Upper lobe of left lung (tissue), 6 donors: ENCODE measurements at regions not wholly inside any gene's neighbourhood (a gene's known extent, or its start where the extent isn't known, plus 50 kb on each side); places are given as distances from the start of the nearest gene placed in this dataset.

Experiments used
- ATAC-seq, 2 donors: fragments of 200-7000 bp; cut with Tn5 transposase; one replicate each; pipeline ENCODE4 v1.9.1; 2022; ENCODE audit warnings: mild to moderate bottlenecking in 2 of 2, moderate library complexity in 2 of 2; ENCODE audit not compliant: low FRiP score in 2 of 2
- DNase-seq, 2 donors: peaks; one replicate each; pipeline ENCODE4 v3.0.0-alpha.2; 2019 to 2020
- H3K27ac ChIP-seq, 4 donors: fragments of 200-600 bp; sonication (generic); one replicate each; pipeline ENCODE4 v1.5.1; 2016 to 2019
- H3K27me3 ChIP-seq, 4 donors: fragments of 200-600 bp; sonication (generic); one replicate each; pipeline ENCODE4 v1.5.1; 2017 to 2019
- H3K36me3 ChIP-seq, 4 donors: fragments of 200-600 bp; sonication (generic); one replicate each; pipeline ENCODE4 v1.5.1; 2016 to 2019
- H3K4me1 ChIP-seq, 4 donors: fragments of 200-600 bp; sonication (generic); one replicate each; pipeline ENCODE4 v1.5.1; 2018 to 2019
- H3K4me3 ChIP-seq, 4 donors: fragments of 200-600 bp; sonication (generic); one replicate each; pipeline ENCODE4 v1.5.1; 2017 to 2019; ENCODE audit warnings: mild to moderate bottlenecking in 2 of 4, moderate library complexity in 1 of 4
- H3K9me3 ChIP-seq, 4 donors: fragments of 200-600 bp; sonication (generic); one replicate each; pipeline ENCODE4 v1.5.1; 2018 to 2019
- CTCF ChIP-seq, 6 experiments: fragments of 450-650 bp in 4 of 6; fragments of 200-600 bp in 2 of 6; sonication (generic) in 2 of 6; IDR thresholded peaks; one replicate each; pipeline ENCODE4 v1.5.1; 2016 to 2019; ENCODE audit warnings: antibody characterized with exemption in 6 of 6
- EP300 ChIP-seq, 4 donors: sonication (generic); formaldehyde crosslinking; IDR thresholded peaks; one replicate each; pipeline ENCODE4 v1.5.1; 2017; ENCODE audit warnings: antibody characterized with exemption in 4 of 4, control low read depth in 2 of 4
- POLR2A ChIP-seq, 4 donors: fragments of 450-650 bp; IDR thresholded peaks; one replicate each; pipeline ENCODE4 v1.5.1; 2016 to 2017; ENCODE audit warnings: antibody characterized with exemption in 4 of 4, mild to moderate bottlenecking in 2 of 4
- POLR2AphosphoS5 ChIP-seq, 2 donors: sonication (generic); formaldehyde crosslinking; IDR thresholded peaks; one replicate each; pipeline ENCODE4 v1.5.1; 2017; ENCODE audit warnings: antibody characterized with exemption in 2 of 2
- WGBS, 2 donors: methylation state at CpG; one replicate each; pipeline ENCODE4 v1.1.5; 2017 to 2018; 5-methylcytosine and 5-hydroxymethylcytosine counted together
- donor health status: DM: no; HTN: no; CAD: no; lungs with moderate emphysema.
- donor health status: DM: no; HTN: yes; CAD: no; lungs with severe emphysema.

- Histone ChIP-seq H3K4me3 (no peak overlapping the region), H3K9me3 (no peaks in the 10 kb centered on the region), H3K27ac (peak overlapping the region; percentile 22 to 87 (median 58)), H3K27me3 (no peaks in the 10 kb centered on the region), H3K36me3 (no peaks in the 10 kb centered on the region), H3K4me1 (peaks cover 24 to 38% (median 29%) of the 10 kb centered on the region in 4 donors)
- WGBS, 2 donors = 53 to 66% methylated on average over 2 of the region's 2 CpGs
- DNase-seq = no peak
- no peak for ATAC-seq
- no peak for TF ChIP-seq POLR2A (IDR thresholded peaks at IDR 0.05)
- no peak for TF ChIP-seq POLR2AphosphoS5 (IDR thresholded peaks at IDR 0.05)
- no peak for TF ChIP-seq EP300 (IDR thresholded peaks at IDR 0.05)
- TF ChIP-seq CTCF (IDR thresholded peaks at IDR 0.05) = no peak
Measured at GRCh38 chr15:69758291-69758771, 305.7 kb downstream of the RPLP1 start.

GRCh38 chr15:69758810-69759790 is 306.5 kb downstream of the RPLP1 start:
- no peaks in the 10 kb centered on the region for H3K36me3 ChIP-seq
- TF ChIP-seq POLR2A (IDR thresholded peaks at IDR 0.05) (no peak), POLR2AphosphoS5 (IDR thresholded peaks at IDR 0.05) (peak in 1 of 2 donors; percentile 62)
- H3K9me3 ChIP-seq = no peaks in the 10 kb centered on the region
- 70 to 73% methylated on average over 8 of the region's 8 CpGs for WGBS, 2 donors
- no peak overlapping the region for H3K4me3 ChIP-seq
- peaks cover 24 to 38% (median 29%) of the 10 kb centered on the region in 4 donors for H3K4me1 ChIP-seq
- H3K27ac ChIP-seq = peak overlapping the region; percentile 22 to 87 (median 86)
- no peaks in the 10 kb centered on the region for H3K27me3 ChIP-seq
- DNase-seq (peak in 1 of 2 donors; percentile 81), ATAC-seq (peak; percentile 19 to 76)

GRCh38 chr15:69760258-69760845 is 307.7 kb downstream of the RPLP1 start:
- ATAC-seq (peak; percentile 32 to 72), DNase-seq (no peak)
- no peaks in the 10 kb centered on the region for H3K9me3 ChIP-seq
- peaks cover 24 to 38% (median 27%) of the 10 kb centered on the region in 4 donors for H3K4me1 ChIP-seq
- H3K27me3 ChIP-seq = no peaks in the 10 kb centered on the region
- H3K4me3 ChIP-seq = no peak overlapping the region
- peak overlapping the region; percentile 22 to 87 (median 86) for H3K27ac ChIP-seq
- H3K36me3 ChIP-seq = no peaks in the 10 kb centered on the region
- peak in 1 of 4 donors; percentile 65 for TF ChIP-seq POLR2A (IDR thresholded peaks at IDR 0.05)
- peak in 1 of 2 donors; percentile 69 for TF ChIP-seq POLR2AphosphoS5 (IDR thresholded peaks at IDR 0.05)
- TF ChIP-seq CTCF (IDR thresholded peaks at IDR 0.05) = no peak
- TF ChIP-seq EP300 (IDR thresholded peaks at IDR 0.05) = peak in 3 of 4 donors; percentile 23 to 89 (median 74)
- 52 to 57% methylated on average over 3 of the region's 3 CpGs for WGBS, 2 donors

- WGBS, 2 donors = 62 to 65% methylated on average over 7 of the region's 7 CpGs
- DNase-seq (peak in 1 of 2 donors; percentile 83), ATAC-seq (peak; percentile 83 to 94)
- Histone ChIP-seq H3K36me3 (no peaks in the 10 kb centered on the region), H3K27me3 (no peaks in the 10 kb centered on the region), H3K9me3 (no peaks in the 10 kb centered on the region), H3K4me3 (no peak overlapping the region), H3K4me1 (peaks cover 24 to 38% (median 27%) of the 10 kb centered on the region in 4 donors), H3K27ac (peak overlapping the region; percentile 22 to 87 (median 86))
- no peak for TF ChIP-seq POLR2A (IDR thresholded peaks at IDR 0.05)
- TF ChIP-seq POLR2AphosphoS5 (IDR thresholded peaks at IDR 0.05) = peak; percentile 85 to 88
- peak in 2 of 4 donors; percentile 53 to 85 for TF ChIP-seq EP300 (IDR thresholded peaks at IDR 0.05)
Measured at GRCh38 chr15:69760890-69761568, 308.4 kb downstream of the RPLP1 start.

- H3K4me1 ChIP-seq = peaks cover 24 to 34% (median 27%) of the 10 kb centered on the region in 4 donors
Measured at GRCh38 chr15:69762373-69763148, 309.9 kb downstream of the RPLP1 start.

More at GRCh38 chr15:69762373-69763148, 309.9 kb downstream of the RPLP1 start:
- TF ChIP-seq EP300 (IDR thresholded peaks at IDR 0.05) (no peak), POLR2AphosphoS5 (IDR thresholded peaks at IDR 0.05) (no peak)
- Histone ChIP-seq H3K9me3 (peaks cover 0 to 3% (median 0%) of the 10 kb centered on the region in 4 donors), H3K36me3 (no peaks in the 10 kb centered on the region), H3K4me3 (no peak overlapping the region), H3K27me3 (no peaks in the 10 kb centered on the region), H3K27ac (peak overlapping the region in 2 of 4 donors; percentile 22 to 87)
- WGBS, 2 donors = 61% methylated on average over 6 of the region's 6 CpGs
- ATAC-seq (no peak), DNase-seq (no peak)
